ENCODE measurements at regions not wholly inside any gene's neighbourhood (a gene's known extent, or its start where the extent isn't known, plus 50 kb on each side); places are given as distances from the start of the nearest gene placed in this dataset.

GRCh38 chr9:108654566-108654965, 201.2 kb downstream of the ACTL7B start:
- POLR2A ChIA-PET, result no interaction called here
- CTCF ChIA-PET, result interaction anchor here (0.7 kb wide), 1 partner anchor 78 kb away, joined by 3 read pairs; no protein-coding TSS in a partner anchor
- TF ChIP-seq ZBTB8A (tag by site-specific recombination; IDR thresholded peaks at IDR 0.05) (no peak), ZFP69B (tag by site-specific recombination; IDR thresholded peaks at IDR 0.05) (no peak), HOXC10 (CRISPR knock-in tag; IDR thresholded peaks at IDR 0.05) (no peak), ZNF785 (tag by site-specific recombination; IDR thresholded peaks at IDR 0.05) (no peak), ZNF354C (tag by site-specific recombination; IDR thresholded peaks at IDR 0.05; ENCODE audit: borderline replicate concordance, low read depth) (no peak), KLF10 (tag by site-specific recombination; IDR thresholded peaks at IDR 0.05) (no peak), ATF2 (tag by site-specific recombination; IDR thresholded peaks at IDR 0.05; ENCODE audit: low read depth) (no peak), ZBTB49 (tag by site-specific recombination; IDR thresholded peaks at IDR 0.05; ENCODE audit: low read depth) (no peak), ZNF148 (tag by site-specific recombination; IDR thresholded peaks at IDR 0.05; ENCODE audit: borderline replicate concordance) (no peak), OVOL3 (tag by site-specific recombination; IDR thresholded peaks at IDR 0.05) (no peak), ZNF580 (tag by site-specific recombination; IDR thresholded peaks at IDR 0.05) (no peak), YY1 (tag by site-specific recombination; IDR thresholded peaks at IDR 0.05) (no peak)
- no peak overlapping the region for H3K4me3 ChIP-seq (ENCODE audit: low read depth, low read length)
- no peaks in the 10 kb centered on the region for H3K36me3 ChIP-seq (ENCODE audit: control insufficient read depth in 2 of 2, insufficient read depth in 1 of 2, low read length in 2 of 2)
- H3K27ac ChIP-seq (ENCODE audit: extremely low read depth, low read depth, low read length), result no peak overlapping the region
- no peaks in the 10 kb centered on the region for H3K9me3 ChIP-seq (ENCODE audit: control insufficient read depth, insufficient read depth, low read depth, low read length)
- H3K4me1 ChIP-seq (ENCODE audit: control insufficient read depth, insufficient read depth, low read length), result no peaks in the 10 kb centered on the region

GRCh38 chr9:108652851-108653250, 202.9 kb downstream of the ACTL7B start:
- no peaks in the 10 kb centered on the region for H3K4me1 ChIP-seq (ENCODE audit: control insufficient read depth, insufficient read depth, low read length)
- TF ChIP-seq ZNF624 (tag by site-specific recombination; IDR thresholded peaks at IDR 0.05) (no peak), GLI4 (tag by site-specific recombination; IDR thresholded peaks at IDR 0.05) (no peak), ZNF19 (tag by site-specific recombination; IDR thresholded peaks at IDR 0.05; ENCODE audit: low read depth) (no peak), ZNF248 (tag by site-specific recombination; IDR thresholded peaks at IDR 0.05) (no peak), ZNF23 (tag by site-specific recombination; IDR thresholded peaks at IDR 0.05; ENCODE audit: borderline replicate concordance) (no peak), ZNF416 (tag by site-specific recombination; IDR thresholded peaks at IDR 0.05) (no peak), ZBTB7A (tag by site-specific recombination; IDR thresholded peaks at IDR 0.05; ENCODE audit: low read depth) (no peak), HOXA7 (CRISPR knock-in tag; IDR thresholded peaks at IDR 0.05; ENCODE audit: borderline replicate concordance) (no peak), ZNF148 (tag by site-specific recombination; IDR thresholded peaks at IDR 0.05; ENCODE audit: borderline replicate concordance) (no peak), ZNF561 (tag by site-specific recombination; IDR thresholded peaks at IDR 0.05; ENCODE audit: borderline replicate concordance) (no peak), ZSCAN4 (tag by site-specific recombination; IDR thresholded peaks at IDR 0.05) (no peak), ZNF704 (tag by site-specific recombination; IDR thresholded peaks at IDR 0.05) (no peak)
- H3K36me3 ChIP-seq (ENCODE audit: control insufficient read depth in 2 of 2, insufficient read depth in 1 of 2, low read length in 2 of 2), result no peaks in the 10 kb centered on the region
- H3K27ac ChIP-seq (ENCODE audit: extremely low read depth, low read depth, low read length), result no peak overlapping the region
- H3K4me3 ChIP-seq (ENCODE audit: low read depth, low read length), result no peak overlapping the region
- ChIA-PET POLR2A (no interaction called here), CTCF (no interaction called here)
- H3K9me3 ChIP-seq (ENCODE audit: control insufficient read depth, insufficient read depth, low read depth, low read length), result no peaks in the 10 kb centered on the region
